K562 (cell line): ENCODE measurements at regions not wholly inside any gene's neighbourhood (a gene's known extent, or its start where the extent isn't known, plus 50 kb on each side); places are given as distances from the start of the nearest gene placed in this dataset.

Source experiments
- ATAC-seq: fragments of 200-7000 bp; cut with Tn5 transposase; 3 replicates; pipeline ENCODE4 v1.9.1; 2020; ENCODE audit warnings: moderate library complexity
- BruUV-seq: library from RNA; stranded (reverse); fragments of 400-500 nt; replicated peaks from 2 replicates; lab custom pipeline; 2021; lab: Mats Ljungman, UMichigan
- CTCF ChIA-PET: fragments of 300-600 bp; formaldehyde crosslinking; extraction: SDS; loops from one replicate; lab custom pipeline; 2021; ENCODE audit warnings: low intra/inter-chr PET ratio; lab: Yijun Ruan, JAX
- POLR2A ChIA-PET: fragments of 300-600, 350-650 bp; sonication (Branson Sonifier 250); formaldehyde crosslinking; extraction: SDS; loops from one replicate; lab custom pipeline; 2021; ENCODE audit warnings: antibody characterized with exemption, inconsistent platforms; lab: Yijun Ruan, JAX
- DNase-seq, 4 experiments: peaks; one replicate each; pipeline versions ENCODE4 v3.0.0 to v3.0.0-alpha.2; 2011 to 2018; ENCODE audit warnings: low spot score in 3 of 4, mixed read lengths in 3 of 4; ENCODE audit errors: extremely low read depth in 1 of 4
- FAIRE-seq: peaks from 2 replicates; lab custom pipeline; 2011; peaks lifted over from hg19 to GRCh38; lab: Jason Lieb, UNC
- H2AFZ ChIP-seq: 2 replicates; pipeline ENCODE4 v1.6.0; 2011; ENCODE audit warnings: low read depth, low read length, control low read depth, inconsistent platforms
- H3K27ac ChIP-seq: fragments of 200-600 bp; 3 replicates; pipeline ENCODE4 v1.8.0; 2011; ENCODE audit warnings: low read depth, mild to moderate bottlenecking, control low read depth, inconsistent platforms, low read length, moderate library complexity, mixed read lengths; ENCODE audit errors: extremely low read depth
- H3K27me3 ChIP-seq, 2 experiments: fragments of 300-600 bp in 1 of 2; 2 replicates in 1 of 2; 3 replicates in 1 of 2; pipeline versions ENCODE4 v1.6.0 to v1.8.0; 2011; ENCODE audit warnings: inconsistent platforms in 2 of 2, low read length in 2 of 2, mild to moderate bottlenecking in 1 of 2, mixed read lengths in 1 of 2, moderate library complexity in 1 of 2; ENCODE audit not compliant: control insufficient read depth in 2 of 2, insufficient read depth in 2 of 2
- H3K36me3 ChIP-seq: fragments of 300-600 bp; 3 replicates; pipeline ENCODE4 v1.8.0; 2011; ENCODE audit warnings: mild to moderate bottlenecking, low read length, inconsistent platforms; ENCODE audit not compliant: control insufficient read depth, insufficient read depth
- H3K4me1 ChIP-seq, 2 experiments: fragments of 200-600 bp in 1 of 2; replicated peaks in 1 of 2; 2 replicates in 1 of 2; 3 replicates in 1 of 2; pipeline versions ENCODE4 v1.5.1 to v1.8.0; 2011; ENCODE audit warnings: inconsistent platforms in 2 of 2, low read length in 2 of 2, mild to moderate bottlenecking in 1 of 2, mixed read lengths in 1 of 2, moderate library complexity in 1 of 2; ENCODE audit not compliant: control insufficient read depth in 2 of 2, insufficient read depth in 2 of 2
- H3K4me2 ChIP-seq: 2 replicates; pipeline ENCODE4 v1.6.1; 2011; ENCODE audit warnings: low read length, control low read depth, inconsistent platforms, mixed read lengths; ENCODE audit not compliant: insufficient read depth
- H3K4me3 ChIP-seq: fragments of 200-600 bp; sonication (generic), shearing (Covaris generic); 2 replicates; pipeline ENCODE4 v1.5.1; 2016; ENCODE audit warnings: control low read depth, inconsistent platforms
- H3K79me2 ChIP-seq: fragments of 200-600 bp; 3 replicates; pipeline ENCODE4 v1.8.0; 2011; ENCODE audit warnings: low read length, inconsistent platforms; ENCODE audit not compliant: control insufficient read depth, insufficient read depth
- H3K9ac ChIP-seq, 2 experiments: 2 replicates each; pipeline versions ENCODE4 v1.6.0 to v1.6.1; 2011; ENCODE audit warnings: low read depth in 2 of 2, low read length in 2 of 2, control low read depth in 1 of 2, inconsistent platforms in 1 of 2, mild to moderate bottlenecking in 1 of 2, mixed read lengths in 1 of 2; ENCODE audit not compliant: insufficient read depth in 1 of 2
- H3K9me1 ChIP-seq: one replicate; pipeline ENCODE4 v1.6.0; 2011; ENCODE audit warnings: inconsistent platforms, mild to moderate bottlenecking, low read length, moderate library complexity; ENCODE audit not compliant: control insufficient read depth, insufficient read depth
- H3K9me3 ChIP-seq: replicated peaks from 2 replicates; pipeline ENCODE4 v1.5.1; 2011; ENCODE audit warnings: low read depth, low read length, inconsistent platforms; ENCODE audit not compliant: control insufficient read depth, insufficient read depth
- H4K20me1 ChIP-seq: replicated peaks from 2 replicates; pipeline ENCODE4 v1.6.1; 2011; ENCODE audit warnings: low read length, inconsistent platforms, mixed read lengths; ENCODE audit not compliant: control insufficient read depth, insufficient read depth
- BACH1 ChIP-seq: fragments of 200-800 bp; sonication (Bioruptor generic); IDR thresholded peaks from 2 replicates; pipeline ENCODE4 v1.6.1; 2016; ENCODE audit warnings: missing genetic modification characterization, missing compliant biosample characterization
- CREM ChIP-seq: IDR thresholded peaks from 2 replicates; pipeline ENCODE4 v1.6.1; 2014; ENCODE audit warnings: antibody characterized with exemption, low read depth
- PCBP2 ChIP-seq: fragments of 200-400 bp; formaldehyde crosslinking; IDR thresholded peaks from 2 replicates; pipeline ENCODE4 v1.6.1; 2018; ENCODE audit warnings: low read length, low read depth, mild to moderate bottlenecking, moderate library complexity; ENCODE audit not compliant: poor library complexity, severe bottlenecking
- SRF ChIP-seq, 2 experiments: fragments of 250-450, 450-650 bp in 1 of 2; sonication (Bioruptor Pico) in 1 of 2; sonication (generic) in 1 of 2; formaldehyde crosslinking; IDR thresholded peaks; 2 replicates each; pipeline versions ENCODE4 v1.5.0 to v1.5.1; 2020 to 2022; ENCODE audit warnings: mild to moderate bottlenecking in 1 of 2, missing genetic modification reagents in 1 of 2
- TRIM28 ChIP-seq: fragments of 450-650 bp; IDR thresholded peaks from 2 replicates; pipeline ENCODE4 v1.6.1; 2017
- XRCC5 ChIP-seq: fragments of 200-400 bp; formaldehyde crosslinking; IDR thresholded peaks from 2 replicates; pipeline ENCODE4 v1.6.1; 2017; ENCODE audit warnings: low read depth, mild to moderate bottlenecking, low read length
- ZBTB1 ChIP-seq: sonication (generic); formaldehyde crosslinking; IDR thresholded peaks from 2 replicates; pipeline ENCODE4 v1.8.1; 2023; ENCODE audit warnings: missing genetic modification reagents, low read depth, mild to moderate bottlenecking, borderline replicate concordance
- WGBS: fragments of 100-300 bp; shearing (Covaris generic); methylation state at CpG from one replicate; pipeline ENCODE4 v1.1.6; 2016; ENCODE audit warnings: low coverage, mixed read lengths; ENCODE audit not compliant: insufficient coverage; ENCODE audit errors: missing lambda C conversion rate; 5-methylcytosine and 5-hydroxymethylcytosine counted together
- in situ Hi-C: fragments of 300-500 bp; cut with MboI; formaldehyde crosslinking; loops from 4 replicates; pipeline ENCODE4 v1.15.0; 2018; ENCODE audit warnings: inconsistent platforms, mixed read lengths
- intact Hi-C: fragments of 100-400 bp; cut with micrococcal nuclease; formaldehyde crosslinking; loops from 2 replicates; pipeline ENCODE4 v1.14.2; 2022
- TF ChIP-seq, protein P1 (sequence below): fragments of 450-650 bp; conservative IDR thresholded peaks from 2 replicates; pipeline ENCODE4 v1.6.1; 2016; ENCODE audit warnings: missing genetic modification characterization, low read depth, mild to moderate bottlenecking, missing compliant biosample characterization, moderate library complexity
- TF ChIP-seq, protein P2 (sequence below), 3 experiments: fragments of 200-800 bp in 1 of 3; sonication (Bioruptor generic) in 1 of 3; sonication (generic) in 1 of 3; formaldehyde crosslinking in 1 of 3; IDR thresholded peaks; 2 replicates each; pipeline versions ENCODE4 v1.6.1 to v1.8.0; 2016 to 2022; ENCODE audit warnings: mild to moderate bottlenecking in 2 of 3, missing compliant biosample characterization in 2 of 3, missing genetic modification characterization in 2 of 3, missing genetic modification reagents in 1 of 3
- TF ChIP-seq, protein P3 (sequence below): fragments of 250-450 bp; sonication (Bioruptor Pico); IDR thresholded peaks from 2 replicates; pipeline ENCODE4 v1.4.0; 2020

DNA sequence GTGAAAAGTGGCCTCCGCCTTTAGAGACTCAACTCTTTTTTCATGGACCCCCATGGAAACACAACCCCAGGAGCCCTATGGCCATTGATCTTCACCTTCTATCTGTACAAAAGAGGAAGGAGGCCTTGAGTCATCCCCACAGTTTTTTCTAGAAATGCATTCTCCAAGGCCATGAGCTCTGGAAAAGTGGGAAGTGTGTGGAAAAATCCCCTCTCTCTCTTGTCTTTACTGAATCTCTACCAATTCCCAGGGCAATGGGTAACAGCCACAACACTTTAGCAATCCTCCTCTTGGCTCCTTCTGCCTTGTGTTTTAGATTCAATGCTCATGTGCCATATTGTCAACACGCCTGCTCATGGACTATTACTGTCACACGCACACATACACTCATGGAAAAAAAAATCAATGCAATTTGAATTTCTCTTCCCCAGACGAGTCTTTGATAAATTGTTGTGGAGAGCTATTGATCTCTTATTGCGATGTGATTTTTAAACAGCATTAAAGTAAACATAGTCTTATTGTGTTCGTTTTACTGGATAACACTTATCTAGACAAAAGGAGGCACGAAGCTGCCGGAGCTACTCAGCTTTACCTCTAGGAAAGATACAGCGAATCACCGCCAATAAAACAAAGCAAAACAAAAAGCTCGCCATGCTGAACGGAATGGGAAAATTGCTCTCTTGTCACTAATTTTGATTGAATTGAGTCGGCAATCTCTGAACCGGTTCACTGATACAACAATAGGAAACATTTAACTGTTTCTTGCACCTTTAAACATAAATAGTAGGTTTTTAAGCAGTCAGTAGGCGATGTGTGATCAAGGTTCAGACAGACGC, 260.3 kb downstream of the VRK1 start:
- Histone ChIP-seq H3K4me1 (no peaks in the 10 kb centered on the region), H4K20me1 (no peaks in the 10 kb centered on the region), H3K27me3 (peaks cover 6 to 52% of the 10 kb centered on the region in 2 experiments; a peak in 4 of 5 replicates), H2AFZ (no peak overlapping the region), H3K79me2 (no peaks in the 10 kb centered on the region), H3K9ac (no peak overlapping the region), H3K9me3 (no peaks in the 10 kb centered on the region), H3K27ac (no peak overlapping the region), H3K4me2 (no peak overlapping the region), H3K4me3 (no peak overlapping the region), H3K9me1 (no peaks in the 10 kb centered on the region), H3K36me3 (no peaks in the 10 kb centered on the region)
- intact Hi-C loops (no loop called here), in situ Hi-C loops (no loop called here)
- ChIA-PET CTCF (no interaction called here), POLR2A (interaction anchor here (0.8 kb wide), 1 partner anchor 381 kb away, joined by 3 read pairs; no protein-coding TSS in a partner anchor)
- no peak for FAIRE-seq
- 0% methylated on average over 16 of the region's 16 CpGs for WGBS
- no TSS peak for BruUV-seq
- no peak for DNase-seq
- ATAC-seq, result no peak
- TF ChIP-seq ZBTB1 (CRISPR knock-in tag) (no peak), CREM (no peak), XRCC5 (no peak), TRIM28 (no peak), SRF (CRISPR knock-in tag; IDR thresholded peaks at IDR 0.05) (no peak), PCBP2 (no peak), BACH1 (no peak)
- TF ChIP-seq, protein P1, sequence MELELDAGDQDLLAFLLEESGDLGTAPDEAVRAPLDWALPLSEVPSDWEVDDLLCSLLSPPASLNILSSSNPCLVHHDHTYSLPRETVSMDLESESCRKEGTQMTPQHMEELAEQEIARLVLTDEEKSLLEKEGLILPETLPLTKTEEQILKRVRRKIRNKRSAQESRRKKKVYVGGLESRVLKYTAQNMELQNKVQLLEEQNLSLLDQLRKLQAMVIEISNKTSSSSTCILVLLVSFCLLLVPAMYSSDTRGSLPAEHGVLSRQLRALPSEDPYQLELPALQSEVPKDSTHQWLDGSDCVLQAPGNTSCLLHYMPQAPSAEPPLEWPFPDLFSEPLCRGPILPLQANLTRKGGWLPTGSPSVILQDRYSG (tag), result no peak
- TF ChIP-seq, protein P2, sequence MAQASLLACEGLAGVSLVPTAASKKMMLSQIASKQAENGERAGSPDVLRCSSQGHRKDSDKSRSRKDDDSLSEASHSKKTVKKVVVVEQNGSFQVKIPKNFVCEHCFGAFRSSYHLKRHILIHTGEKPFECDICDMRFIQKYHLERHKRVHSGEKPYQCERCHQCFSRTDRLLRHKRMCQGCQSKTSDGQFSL (CRISPR knock-in tag; IDR thresholded peaks at IDR 0.05), result no peak
- TF ChIP-seq, protein P2 (tag; IDR thresholded peaks at IDR 0.05), result no peak
- TF ChIP-seq, protein P3, sequence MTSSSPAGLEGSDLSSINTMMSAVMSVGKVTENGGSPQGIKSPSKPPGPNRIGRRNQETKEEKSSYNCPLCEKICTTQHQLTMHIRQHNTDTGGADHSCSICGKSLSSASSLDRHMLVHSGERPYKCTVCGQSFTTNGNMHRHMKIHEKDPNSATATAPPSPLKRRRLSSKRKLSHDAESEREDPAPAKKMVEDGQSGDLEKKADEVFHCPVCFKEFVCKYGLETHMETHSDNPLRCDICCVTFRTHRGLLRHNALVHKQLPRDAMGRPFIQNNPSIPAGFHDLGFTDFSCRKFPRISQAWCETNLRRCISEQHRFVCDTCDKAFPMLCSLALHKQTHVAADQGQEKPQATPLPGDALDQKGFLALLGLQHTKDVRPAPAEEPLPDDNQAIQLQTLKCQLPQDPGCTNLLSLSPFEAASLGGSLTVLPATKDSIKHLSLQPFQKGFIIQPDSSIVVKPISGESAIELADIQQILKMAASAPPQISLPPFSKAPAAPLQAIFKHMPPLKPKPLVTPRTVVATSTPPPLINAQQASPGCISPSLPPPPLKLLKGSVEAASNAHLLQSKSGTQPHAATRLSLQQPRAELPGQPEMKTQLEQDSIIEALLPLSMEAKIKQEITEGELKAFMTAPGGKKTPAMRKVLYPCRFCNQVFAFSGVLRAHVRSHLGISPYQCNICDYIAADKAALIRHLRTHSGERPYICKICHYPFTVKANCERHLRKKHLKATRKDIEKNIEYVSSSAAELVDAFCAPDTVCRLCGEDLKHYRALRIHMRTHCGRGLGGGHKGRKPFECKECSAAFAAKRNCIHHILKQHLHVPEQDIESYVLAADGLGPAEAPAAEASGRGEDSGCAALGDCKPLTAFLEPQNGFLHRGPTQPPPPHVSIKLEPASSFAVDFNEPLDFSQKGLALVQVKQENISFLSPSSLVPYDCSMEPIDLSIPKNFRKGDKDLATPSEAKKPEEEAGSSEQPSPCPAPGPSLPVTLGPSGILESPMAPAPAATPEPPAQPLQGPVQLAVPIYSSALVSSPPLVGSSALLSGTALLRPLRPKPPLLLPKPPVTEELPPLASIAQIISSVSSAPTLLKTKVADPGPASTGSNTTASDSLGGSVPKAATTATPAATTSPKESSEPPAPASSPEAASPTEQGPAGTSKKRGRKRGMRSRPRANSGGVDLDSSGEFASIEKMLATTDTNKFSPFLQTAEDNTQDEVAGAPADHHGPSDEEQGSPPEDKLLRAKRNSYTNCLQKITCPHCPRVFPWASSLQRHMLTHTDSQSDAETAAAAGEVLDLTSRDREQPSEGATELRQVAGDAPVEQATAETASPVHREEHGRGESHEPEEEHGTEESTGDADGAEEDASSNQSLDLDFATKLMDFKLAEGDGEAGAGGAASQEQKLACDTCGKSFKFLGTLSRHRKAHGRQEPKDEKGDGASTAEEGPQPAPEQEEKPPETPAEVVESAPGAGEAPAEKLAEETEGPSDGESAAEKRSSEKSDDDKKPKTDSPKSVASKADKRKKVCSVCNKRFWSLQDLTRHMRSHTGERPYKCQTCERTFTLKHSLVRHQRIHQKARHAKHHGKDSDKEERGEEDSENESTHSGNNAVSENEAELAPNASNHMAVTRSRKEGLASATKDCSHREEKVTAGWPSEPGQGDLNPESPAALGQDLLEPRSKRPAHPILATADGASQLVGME (CRISPR knock-in tag), result no peak
